ENCODE measurements at regions not wholly inside any gene's neighbourhood (a gene's known extent, or its start where the extent isn't known, plus 50 kb on each side); places are given as distances from the start of the nearest gene placed in this dataset.

DNA sequence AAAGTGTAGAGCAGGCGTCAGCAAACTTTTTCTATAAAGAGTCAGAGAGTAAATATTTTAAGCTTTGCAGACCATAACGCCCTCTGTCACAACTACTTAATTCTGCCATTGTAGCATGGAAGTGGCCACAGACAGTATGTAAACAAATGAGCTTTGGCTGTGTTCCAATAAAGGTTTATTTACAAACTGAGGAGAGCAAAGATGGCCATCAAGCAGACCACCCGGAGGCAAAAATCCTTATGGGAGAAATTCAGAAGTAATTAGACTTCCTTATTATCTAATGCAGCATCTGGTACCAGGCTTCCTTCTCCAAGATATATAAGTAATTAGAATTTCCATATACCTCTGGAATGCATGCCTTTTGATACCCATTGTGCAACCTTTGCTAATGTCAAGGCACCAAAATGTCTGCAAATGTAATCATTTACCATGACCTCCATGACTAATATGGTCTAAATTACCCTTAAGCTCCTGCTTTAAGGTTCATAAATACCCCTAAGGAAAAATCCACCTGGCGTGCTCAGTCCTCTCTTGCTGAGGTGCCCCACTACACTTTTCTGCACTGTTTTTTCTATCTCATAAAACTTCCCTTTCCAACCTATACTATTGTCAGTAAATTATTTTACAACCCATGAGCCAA, 377.8 kb downstream of the MATN1 start:
- no peak for DNase-seq

DNA sequence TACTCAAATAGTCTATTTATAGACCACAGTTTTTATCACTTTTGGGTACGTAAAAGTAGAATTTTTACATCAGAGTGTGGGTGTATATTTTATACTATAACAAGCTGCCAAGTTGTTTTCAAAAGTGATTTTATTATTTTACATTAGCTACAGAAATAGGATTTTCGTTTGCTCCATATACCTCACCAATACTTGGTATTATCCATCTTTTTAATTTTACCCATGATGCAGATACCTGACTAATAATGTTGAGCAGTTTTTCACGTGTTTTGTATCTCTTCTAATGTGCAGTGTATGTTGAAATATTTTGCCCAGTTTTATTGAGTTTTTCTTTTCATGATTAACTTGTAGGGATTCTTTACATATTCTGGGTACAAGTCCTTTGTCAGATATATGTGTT, 379.8 kb downstream of the MATN1 start:
- no peak for DNase-seq

DNA sequence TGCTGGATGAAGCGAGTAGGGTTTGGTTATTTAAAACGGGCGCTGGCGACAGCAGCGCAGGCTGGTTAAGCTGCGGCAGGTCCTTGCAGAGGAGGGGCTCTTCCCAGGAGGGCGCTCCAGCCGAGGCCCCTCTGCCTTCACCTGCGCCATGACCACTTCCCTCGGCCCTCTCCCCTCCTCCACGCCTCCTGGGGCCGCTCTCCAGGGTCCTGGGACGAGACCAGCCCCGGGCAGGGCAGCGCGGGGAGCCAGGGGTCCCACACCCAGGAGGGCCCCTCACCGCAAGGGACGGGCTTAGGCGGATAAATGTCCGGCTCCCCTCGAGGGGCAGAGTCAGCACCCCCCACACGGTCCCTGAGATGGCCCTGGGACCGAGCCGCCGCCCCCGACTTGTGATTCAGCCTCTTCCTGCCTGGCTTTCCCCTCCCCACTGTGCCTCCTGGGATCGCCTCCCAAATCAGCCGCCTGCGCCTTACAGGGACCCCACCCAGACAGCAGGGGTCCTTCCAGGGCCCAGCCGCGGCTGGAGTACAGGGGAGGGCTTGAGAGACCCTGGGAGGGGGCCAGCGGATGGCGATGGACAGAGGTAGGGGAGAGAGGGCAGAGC, 380.7 kb downstream of the MATN1 start:
- no peak for DNase-seq

DNA sequence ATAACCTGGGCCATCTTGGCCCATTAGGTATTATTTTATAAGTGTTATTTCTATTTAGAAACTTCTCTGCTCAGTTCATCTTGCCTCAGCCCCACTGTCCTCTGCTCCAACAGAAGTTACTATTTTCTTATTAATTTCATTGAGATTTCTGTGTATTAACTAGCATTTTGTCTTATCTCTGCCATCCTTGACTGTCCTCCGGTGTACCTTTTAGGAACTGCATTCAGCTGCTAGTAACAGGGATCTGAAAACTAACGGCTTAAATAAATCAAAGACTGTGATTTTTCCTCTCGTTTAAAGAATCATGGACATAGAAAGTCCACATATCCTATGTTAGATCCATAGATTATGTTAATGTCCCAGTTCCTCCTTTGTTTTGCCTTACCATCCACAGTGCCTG, 382.5 kb downstream of the MATN1 start:
- no peak for DNase-seq

DNA sequence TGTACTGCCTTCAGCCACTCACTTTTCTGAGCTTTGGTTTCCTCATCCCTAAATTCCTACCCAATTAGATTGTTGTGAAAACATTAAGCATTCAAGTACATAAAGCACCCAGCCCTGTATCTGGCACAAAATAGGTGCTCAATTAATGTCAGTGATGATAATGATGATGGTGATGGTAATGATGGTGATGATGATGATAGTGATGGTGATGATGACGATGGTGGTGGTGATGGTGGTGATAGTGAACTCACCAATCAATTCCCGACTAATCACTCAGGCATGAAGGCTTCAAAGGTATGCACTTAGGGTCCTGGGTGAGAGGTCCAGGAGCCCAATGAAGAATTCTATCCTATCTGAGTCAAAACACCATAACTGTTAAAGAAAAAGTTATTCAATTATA, 383.5 kb downstream of the MATN1 start:
- DNase-seq = no peak

DNA sequence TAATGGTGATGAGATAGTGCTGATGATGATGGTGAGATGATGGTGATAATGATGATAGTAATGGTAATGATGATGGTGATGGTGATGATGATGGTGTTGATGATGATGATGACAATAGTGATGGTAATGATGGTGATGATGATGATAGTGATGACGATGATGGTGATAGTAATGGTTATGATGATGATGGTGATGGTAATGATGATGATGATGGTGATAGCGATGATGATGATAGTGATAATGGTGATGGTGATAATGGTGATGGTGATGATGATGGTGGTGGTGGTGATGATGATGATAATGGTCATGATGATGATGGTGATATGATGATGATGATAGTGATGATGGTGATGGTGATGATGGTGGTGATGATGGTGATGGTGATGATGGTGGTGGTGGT, 384.6 kb downstream of the MATN1 start:
- DNase-seq = no peak

DNA sequence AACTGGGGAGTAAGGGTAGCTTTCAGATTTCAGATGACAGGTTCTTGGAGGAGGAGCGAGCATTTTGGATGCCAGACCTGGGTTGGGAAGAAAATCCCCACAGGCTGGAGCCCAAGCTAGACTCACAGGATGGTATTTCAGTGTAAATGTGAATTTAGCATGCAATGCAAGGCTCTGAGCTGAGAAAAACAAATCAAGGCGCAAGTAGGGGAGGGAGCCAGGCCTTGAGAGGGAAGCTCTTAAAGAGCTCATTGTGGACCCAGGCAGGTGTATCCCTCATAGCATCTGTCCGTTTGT, 386.1 kb downstream of the MATN1 start:
- no peak for DNase-seq

DNA sequence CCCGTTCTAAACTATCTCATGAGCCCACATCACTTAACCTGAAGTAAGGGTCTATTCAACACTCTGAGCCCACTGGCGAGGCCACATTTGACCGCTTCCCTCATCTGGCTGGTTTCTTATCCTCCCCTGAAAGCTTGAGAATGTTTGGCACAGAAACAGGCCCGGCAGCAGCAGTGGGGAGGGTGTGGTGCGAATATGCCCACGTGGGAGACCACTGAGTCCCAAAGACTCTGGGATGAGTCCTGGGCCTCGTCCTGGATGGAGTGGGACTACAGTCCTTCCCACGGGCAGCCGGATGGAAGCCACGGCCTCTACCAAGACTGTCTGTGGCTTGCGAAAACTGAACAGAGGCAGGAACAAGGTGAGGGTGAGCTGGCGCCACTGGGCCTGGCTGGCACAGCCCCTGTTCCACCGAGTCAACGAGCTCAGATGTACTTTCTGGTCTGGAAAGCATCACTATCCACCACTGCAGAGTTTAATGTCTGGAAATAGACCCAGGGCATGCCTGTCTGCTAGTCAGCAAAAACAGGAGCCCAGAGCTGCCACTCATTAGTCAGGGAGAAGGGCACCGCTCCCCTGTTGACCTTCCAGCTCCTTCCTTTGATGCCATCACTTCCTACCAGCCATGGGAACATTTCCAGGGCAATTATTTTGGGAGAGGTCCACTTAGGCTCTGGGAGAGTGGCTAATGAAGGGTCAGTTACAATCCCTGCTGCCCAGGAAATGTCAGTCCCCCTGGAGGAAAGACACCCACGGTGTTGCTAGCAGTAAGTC, 386.6 kb downstream of the MATN1 start:
- DNase-seq = no peak

DNA sequence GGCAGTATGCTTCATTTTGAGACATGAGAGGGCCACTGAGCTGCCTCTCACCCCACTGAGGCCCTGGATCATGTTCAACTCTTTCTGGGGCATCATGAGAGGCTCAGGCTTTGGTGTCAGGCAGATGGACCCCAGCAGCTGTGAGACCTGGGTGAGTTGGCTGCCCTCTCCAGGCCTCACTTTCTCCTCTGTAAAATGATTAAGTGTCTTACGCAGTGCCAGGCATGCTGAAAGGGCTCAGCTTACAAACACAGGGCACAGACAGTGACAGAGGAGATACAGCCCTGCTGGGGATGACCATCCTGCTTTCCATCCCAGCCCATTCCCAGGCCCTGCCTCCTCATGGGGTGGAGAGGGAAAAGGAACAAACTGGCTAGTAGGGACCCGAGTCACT, 387.4 kb downstream of the MATN1 start:
- DNase-seq = no peak

DNA sequence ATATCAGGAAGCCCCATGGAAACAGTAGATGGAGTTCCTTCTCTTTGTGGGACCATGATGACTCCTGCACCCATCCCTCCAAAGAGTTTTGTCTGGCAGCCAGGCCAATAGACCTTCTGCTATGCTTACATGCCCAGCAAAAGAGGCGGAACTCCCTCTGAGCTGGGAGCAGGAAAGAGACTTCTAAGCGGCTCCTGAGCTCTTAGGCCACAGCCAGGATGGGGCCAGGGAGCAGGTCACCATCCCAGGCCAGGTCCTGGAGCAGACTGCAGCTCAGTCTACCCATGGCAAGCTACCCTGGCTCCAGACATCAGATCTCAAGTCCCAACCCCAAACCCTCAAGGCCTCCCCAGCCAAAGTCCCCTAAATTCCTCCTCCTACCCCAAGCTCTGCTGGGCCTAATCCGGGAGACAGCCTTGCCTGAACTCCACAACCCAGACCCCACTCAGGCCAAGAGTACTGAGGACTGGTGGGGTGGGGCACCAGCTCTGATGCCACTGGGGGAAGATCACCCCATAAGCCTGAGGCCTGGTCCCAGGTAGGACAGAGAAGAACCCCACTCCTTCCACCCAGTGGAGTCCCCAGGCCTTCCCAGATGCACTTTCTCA, 387.9 kb downstream of the MATN1 start:
- no peak for DNase-seq

DNA sequence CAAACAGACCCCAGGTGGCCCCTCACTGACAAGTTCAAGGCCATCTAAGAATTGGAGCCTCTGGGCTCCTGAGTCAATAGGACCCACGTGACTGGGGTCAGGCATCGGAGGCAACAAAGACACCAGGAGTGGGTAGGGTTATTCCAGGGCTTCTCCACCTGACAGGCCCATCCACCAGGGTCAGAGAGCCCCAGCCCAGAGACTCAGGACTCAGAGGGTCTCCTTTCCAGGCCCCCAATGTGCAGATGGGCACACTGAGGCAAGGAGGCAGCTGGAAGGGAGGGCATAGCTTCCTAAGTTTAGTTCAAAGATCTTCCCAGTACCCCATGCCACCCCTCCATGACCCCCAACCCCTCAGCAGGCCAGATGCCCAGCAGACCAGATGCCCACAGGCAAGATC, 388.6 kb downstream of the MATN1 start:
- no peak for DNase-seq

DNA sequence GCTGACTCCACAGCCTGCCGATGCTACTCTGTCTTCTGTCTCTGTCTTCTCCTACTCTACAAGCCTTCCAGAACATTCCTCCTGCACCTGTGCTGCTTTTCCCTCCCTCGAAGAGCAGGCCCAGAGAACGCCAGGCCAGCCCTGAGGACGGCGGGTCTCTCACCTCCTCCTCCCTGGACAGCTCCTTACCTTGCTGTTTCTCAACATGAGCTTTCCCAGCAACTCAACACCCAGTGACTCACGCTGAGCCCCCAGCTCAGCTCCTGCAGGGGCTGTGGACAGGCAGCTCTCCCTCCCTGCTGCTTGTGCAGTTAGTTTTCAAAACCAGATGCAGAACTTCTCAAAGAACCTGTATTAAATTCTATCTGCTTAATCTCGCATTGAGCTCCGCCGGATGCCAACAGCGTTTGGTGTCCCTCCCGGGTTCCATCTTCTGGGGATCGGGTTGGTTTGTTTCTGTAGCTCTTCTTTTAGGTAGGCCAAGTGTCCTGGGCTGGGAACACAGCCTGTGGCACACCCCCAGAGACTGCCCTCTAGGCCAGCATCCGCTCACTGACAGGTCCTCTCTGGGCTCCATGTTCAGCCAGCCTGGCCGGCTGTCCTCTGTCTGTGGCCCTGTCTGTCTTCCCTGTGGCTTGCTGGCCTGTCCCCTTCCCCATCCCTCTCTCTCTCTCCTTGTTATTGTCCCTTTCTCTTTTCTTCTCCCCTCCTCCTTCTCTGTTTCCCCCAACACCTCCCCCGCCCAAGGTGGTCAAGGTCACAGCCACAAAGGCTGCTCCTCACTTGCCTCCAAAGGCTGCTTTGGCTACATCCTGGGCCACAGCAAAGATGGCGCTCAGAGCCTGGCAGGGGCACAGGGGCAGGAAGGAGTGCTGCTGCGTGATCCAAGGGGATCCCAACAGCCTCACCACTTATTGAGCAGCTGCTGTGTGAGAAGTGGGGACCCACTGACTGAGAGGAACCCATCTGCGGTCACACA, 391.0 kb downstream of the MATN1 start:
- DNase-seq = no peak

DNA sequence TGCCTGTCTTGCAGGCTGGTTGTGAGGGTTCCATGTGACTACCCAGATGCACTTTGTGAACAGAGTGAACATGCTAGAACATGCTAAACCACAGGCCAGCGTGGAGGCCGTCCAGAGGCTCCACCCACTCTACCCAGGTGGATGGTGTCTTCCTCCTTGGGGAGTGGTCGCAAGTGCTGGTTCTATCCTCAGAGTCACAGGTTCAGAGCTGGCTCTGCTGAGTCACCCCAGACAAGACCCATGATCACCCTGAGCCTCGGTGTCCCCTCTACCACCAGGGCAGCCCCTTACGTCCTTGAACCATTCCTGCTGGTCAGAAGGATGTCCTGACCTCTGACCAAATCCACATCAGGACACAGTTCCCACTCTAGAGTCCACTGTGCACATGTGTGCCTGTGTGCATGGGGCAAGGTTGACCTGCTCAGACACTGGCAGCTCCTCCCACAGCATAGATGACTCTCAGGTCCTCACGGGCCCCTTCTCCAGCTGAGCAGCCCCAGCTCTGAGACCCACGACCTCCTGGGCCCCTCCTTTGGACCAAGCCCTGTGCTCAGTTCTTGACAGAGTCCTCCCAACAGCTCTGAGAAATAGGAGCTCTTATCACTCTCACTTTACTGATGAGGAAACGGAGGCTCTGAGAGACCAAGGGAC, 391.8 kb downstream of the MATN1 start:
- no peak for DNase-seq

DNA sequence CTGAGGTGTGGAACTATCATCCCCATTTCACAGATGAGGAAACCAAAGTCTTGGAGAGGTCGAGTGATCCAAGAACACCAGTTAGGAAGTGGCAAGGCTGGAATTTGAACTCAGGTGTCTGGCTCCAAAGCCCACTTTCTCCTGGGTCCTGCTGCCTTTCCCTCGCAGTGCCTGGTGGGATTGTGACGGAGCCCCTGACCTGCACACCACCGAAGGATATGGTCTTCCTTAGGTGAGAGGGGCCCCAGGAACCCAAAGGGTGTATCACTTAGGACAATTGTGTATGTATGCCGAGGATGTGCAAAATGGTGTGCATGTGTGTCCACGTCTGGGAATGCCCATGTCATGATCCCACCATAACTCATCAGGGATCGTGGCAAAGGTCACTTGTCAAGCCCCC, 392.7 kb downstream of the MATN1 start:
- DNase-seq = no peak

DNA sequence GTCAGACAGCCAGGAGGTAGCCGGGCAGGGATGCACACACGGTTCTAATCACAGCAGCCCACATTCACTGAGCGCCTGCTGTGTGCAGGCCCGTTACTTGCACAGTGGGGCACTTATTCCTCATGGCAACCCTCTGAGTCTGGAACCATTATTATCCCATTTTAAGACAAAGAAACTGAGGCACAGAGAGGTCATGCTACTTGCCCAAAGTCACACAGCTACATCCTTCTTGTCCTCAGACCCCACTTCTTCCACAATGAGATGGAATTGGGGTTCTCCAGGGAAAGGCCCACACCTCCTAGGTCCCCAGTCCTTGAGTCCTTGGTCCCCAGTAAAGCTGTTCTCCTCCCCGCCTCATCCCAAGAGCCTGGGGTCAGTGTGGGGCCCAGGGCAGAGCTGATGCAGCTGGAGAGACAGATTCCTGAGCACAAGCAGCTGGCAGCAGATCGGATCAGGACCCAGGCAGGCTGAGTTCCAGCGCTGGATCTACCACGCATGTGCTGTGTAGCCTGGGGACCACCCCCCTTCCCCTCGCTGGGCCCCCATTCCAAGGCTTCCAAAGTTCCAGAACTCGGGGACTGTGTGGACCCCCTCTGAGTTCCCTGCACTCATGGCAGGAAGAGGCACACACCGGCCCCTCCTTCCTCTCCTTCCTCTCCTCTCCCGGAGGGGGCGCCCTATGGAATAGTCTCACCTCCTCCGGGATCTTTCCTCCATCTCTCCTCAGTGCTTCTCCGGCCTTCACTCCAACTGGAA, 393.4 kb downstream of the MATN1 start:
- DNase-seq = no peak

DNA sequence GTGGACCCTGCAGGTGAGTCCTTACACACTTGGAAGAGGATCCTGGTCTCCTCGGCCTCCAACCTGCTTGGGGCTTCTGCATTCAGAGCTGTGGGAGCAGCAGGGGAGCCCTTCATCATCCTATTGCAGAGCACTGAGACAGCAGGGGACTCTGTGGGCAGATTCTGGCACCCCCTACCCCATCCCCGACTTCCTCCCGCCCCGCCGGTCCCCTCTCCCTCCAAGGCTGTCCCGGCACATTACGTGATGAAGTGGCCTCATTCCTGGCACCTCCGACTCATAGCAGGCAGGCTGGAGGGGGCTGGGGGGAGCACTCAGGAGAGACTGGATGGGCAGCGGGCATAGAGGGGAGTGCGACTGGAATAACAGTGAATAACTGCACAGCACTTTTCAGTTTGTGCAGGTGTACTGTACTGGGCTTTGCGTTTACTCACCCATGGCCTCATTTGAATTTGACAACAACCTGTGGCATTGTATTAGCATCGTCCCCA, 394.1 kb downstream of the MATN1 start:
- DNase-seq = no peak

DNA sequence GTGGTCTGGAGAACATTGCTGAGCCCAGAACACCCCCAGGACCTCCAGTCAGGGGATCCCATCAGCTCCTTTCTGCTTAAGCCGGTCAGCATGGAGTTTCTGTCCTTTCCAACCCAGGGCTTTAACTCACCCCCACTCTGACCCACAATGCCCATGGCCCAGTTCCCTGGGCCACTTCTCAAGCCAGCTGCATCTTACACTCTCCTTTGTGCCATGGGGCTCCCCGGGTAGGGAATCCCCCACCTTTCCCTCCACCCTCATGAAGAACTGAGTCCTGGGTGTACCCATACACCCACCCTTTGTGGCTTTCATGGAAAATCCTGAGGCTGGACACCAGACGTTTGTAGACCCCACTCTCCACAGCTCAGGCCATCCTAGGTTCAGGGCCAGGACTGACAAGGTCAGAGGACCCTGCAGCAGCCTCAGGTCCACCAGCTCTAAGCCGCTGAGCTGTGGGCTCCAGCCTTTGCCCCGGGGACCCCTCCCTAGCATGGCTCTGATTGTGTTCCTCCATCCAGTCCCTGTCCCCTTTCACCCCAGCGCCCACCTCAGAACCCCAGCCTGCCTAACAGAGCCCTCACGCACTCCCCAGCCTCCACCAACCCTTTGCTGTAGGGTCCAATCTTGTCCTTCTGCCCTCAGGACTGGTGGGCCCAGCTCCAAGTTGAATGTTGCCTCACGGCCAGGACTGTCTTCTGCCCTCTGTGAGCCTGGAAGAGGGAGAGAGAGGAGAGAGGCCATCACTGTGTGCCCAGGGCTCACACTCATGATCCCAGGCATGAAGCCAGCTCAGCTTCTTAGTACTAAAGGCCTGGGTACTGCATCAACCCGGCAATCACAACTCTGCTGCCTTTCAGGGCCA, 394.8 kb downstream of the MATN1 start:
- no peak for DNase-seq

DNA sequence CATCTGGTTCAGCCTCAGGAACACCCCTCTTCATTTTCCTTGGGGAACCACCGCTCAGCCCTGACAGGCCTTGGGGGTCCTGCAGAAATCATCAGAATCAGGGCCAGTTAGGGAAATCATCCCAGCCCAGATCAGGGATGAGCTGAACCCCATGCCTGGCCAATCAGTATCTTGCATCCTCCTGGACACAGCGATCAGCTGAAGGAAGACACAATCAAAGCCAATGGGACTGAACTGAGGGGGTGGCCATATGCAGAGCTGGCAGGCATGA, 395.4 kb downstream of the MATN1 start:
- no peak for DNase-seq

DNA sequence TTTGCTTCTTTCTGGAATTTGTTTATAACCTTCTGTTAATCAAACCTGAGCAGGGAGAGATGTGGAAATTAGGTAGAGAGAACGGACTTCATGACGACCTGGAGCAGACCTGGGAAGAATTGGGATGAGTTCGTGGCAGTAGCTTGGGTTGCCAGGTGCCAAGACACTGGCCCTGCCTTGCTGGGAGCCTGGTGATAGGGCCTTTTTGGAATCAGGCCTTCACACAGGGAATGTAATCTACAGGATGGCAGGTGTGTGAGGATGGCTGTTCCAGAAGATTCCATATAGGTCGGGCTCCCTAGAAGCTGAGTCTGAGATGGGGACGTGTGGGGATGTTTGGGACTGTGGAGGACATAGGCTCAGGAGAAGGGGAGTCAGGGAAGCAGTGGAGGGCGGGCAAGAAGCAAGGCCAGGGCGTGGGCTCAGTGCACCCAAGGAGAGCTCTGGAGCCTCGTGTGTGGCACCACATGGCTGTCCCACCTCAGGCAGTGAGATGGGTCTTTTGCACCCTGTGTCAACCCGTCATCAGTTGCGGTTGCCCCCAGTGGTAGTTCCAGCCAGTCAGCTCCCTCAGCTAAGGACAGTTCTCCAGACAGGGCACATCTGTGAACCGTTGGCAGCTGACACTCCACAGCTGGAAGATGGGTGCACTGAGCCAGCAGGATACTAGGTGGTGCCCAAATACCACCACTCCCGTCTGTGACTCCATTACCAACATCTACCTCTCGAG, 395.9 kb downstream of the MATN1 start:
- no peak for DNase-seq

DNA sequence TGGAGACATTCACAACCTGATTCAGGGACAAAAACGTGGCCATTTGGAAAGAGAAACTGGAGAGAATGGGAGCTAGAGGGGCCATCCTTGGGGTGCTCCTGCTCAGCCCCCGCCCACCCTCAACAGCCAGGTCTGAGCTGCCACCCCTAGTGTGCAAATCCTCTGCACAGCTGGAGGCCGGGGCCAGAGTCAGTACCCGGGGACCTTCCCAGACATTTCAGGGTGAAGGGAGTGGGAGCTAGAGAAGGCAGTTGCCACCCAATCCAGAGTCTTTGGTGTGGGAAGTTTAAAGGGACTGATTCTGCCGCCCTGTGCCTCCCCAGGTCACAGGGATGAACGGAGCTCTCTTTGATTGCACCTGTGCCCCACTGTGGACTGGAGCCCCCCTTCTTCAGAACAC, 397.4 kb downstream of the MATN1 start:
- DNase-seq = no peak

All from hematopoietic multipotent progenitor cell treated with erythropoietin and hydrocortisone succinate and interleukin-3 and kit ligand, for 4 days (in vitro differentiated cells).